Keratinocyte (primary cell): ENCODE measurements at regions not wholly inside any gene's neighbourhood (a gene's known extent, or its start where the extent isn't known, plus 50 kb on each side); places are given as distances from the start of the nearest gene placed in this dataset.

Experiments used
- DNase-seq: peaks from one replicate; pipeline ENCODE4 v3.0.0-alpha.2; 2011; ENCODE audit warnings: low read depth, missing footprints, low spot score
- FAIRE-seq: peaks from 2 replicates; lab custom pipeline; 2011; peaks lifted over from hg19 to GRCh38; lab: Jason Lieb, UNC
- H2AFZ ChIP-seq: 2 replicates; pipeline ENCODE4 v1.6.0; 2012; ENCODE audit warnings: low read length, control low read depth, inconsistent platforms; ENCODE audit not compliant: control insufficient read depth
- H3K27ac ChIP-seq: 2 replicates; pipeline ENCODE4 v1.5.1; 2011; ENCODE audit warnings: low read length; ENCODE audit not compliant: control insufficient read depth, insufficient read depth
- H3K27me3 ChIP-seq: 3 replicates; pipeline ENCODE4 v1.6.0; 2011; ENCODE audit warnings: low read length; ENCODE audit not compliant: control insufficient read depth, insufficient read depth; ENCODE audit errors: extremely low read depth
- H3K36me3 ChIP-seq, 2 experiments: 2 replicates in 1 of 2; 3 replicates in 1 of 2; pipeline ENCODE4 v1.5.1; 2011; ENCODE audit warnings: low read length in 2 of 2, mild to moderate bottlenecking in 1 of 2; ENCODE audit not compliant: control insufficient read depth in 2 of 2, insufficient read depth in 2 of 2; ENCODE audit errors: extremely low read depth in 1 of 2
- H3K4me1 ChIP-seq: 3 replicates; pipeline ENCODE4 v1.5.1; 2011; ENCODE audit warnings: low read length; ENCODE audit not compliant: control insufficient read depth, insufficient read depth; ENCODE audit errors: extremely low read depth
- H3K4me2 ChIP-seq: 3 replicates; pipeline ENCODE4 v1.6.0; 2011; ENCODE audit warnings: low read depth, low read length; ENCODE audit not compliant: control insufficient read depth, insufficient read depth; ENCODE audit errors: extremely low read depth
- H3K4me3 ChIP-seq, 3 experiments: fragments of 200-600 bp in 1 of 3; sonication (generic) in 1 of 3; 2 replicates in 2 of 3; 3 replicates in 1 of 3; pipeline ENCODE4 v1.5.1; 2011 to 2016; ENCODE audit warnings: low read length in 3 of 3, mild to moderate bottlenecking in 3 of 3, control low read depth in 2 of 3, inconsistent platforms in 1 of 3, low read depth in 1 of 3, mixed read lengths in 1 of 3, mixed run types in 1 of 3, moderate library complexity in 1 of 3; ENCODE audit not compliant: control insufficient read depth in 2 of 3, insufficient read depth in 2 of 3; ENCODE audit errors: extremely low read depth in 1 of 3
- H3K79me2 ChIP-seq: 2 replicates; pipeline ENCODE4 v1.6.0; 2012; ENCODE audit warnings: low read length; ENCODE audit not compliant: control insufficient read depth, insufficient read depth
- H3K9ac ChIP-seq: 3 replicates; pipeline ENCODE4 v1.6.0; 2011; ENCODE audit warnings: low read length; ENCODE audit not compliant: control insufficient read depth, insufficient read depth; ENCODE audit errors: extremely low read depth
- H3K9me1 ChIP-seq: 3 replicates; pipeline ENCODE4 v1.6.0; 2011; ENCODE audit warnings: low read length; ENCODE audit not compliant: control insufficient read depth, insufficient read depth; ENCODE audit errors: extremely low read depth
- H3K9me3 ChIP-seq: 2 replicates; pipeline ENCODE4 v1.5.1; 2012; ENCODE audit warnings: low read depth, low read length; ENCODE audit not compliant: control insufficient read depth
- H4K20me1 ChIP-seq: 3 replicates; pipeline ENCODE4 v1.6.0; 2011; ENCODE audit warnings: low read length; ENCODE audit not compliant: control insufficient read depth, insufficient read depth; ENCODE audit errors: extremely low read depth
- CTCF ChIP-seq, 3 experiments: IDR thresholded peaks in 1 of 3; conservative IDR thresholded peaks in 1 of 3; optimal IDR thresholded peaks in 1 of 3; 2 replicates in 2 of 3; 3 replicates in 1 of 3; pipeline versions ENCODE3 to v1.5.1; 2011; ENCODE audit warnings: low read length in 3 of 3, mild to moderate bottlenecking in 3 of 3, moderate library complexity in 2 of 3, control low read depth in 1 of 3, inconsistent platforms in 1 of 3; ENCODE audit not compliant: insufficient read depth in 2 of 3; ENCODE audit errors: extremely low read depth in 1 of 3
- EZH2 ChIP-seq: IDR thresholded peaks from one replicate; pipeline ENCODE4 v1.6.1; 2012; ENCODE audit warnings: inconsistent platforms, mild to moderate bottlenecking, low read length, moderate library complexity
- dilution Hi-C: fragments of 300-500 bp; cut with MboI; formaldehyde crosslinking; loops from one replicate; pipeline ENCODE4 v1.7.0; 2020; ENCODE audit warnings: low sequenced_read_pairs; ENCODE audit not compliant: extremely low pct_ligation_motif_present

DNA sequence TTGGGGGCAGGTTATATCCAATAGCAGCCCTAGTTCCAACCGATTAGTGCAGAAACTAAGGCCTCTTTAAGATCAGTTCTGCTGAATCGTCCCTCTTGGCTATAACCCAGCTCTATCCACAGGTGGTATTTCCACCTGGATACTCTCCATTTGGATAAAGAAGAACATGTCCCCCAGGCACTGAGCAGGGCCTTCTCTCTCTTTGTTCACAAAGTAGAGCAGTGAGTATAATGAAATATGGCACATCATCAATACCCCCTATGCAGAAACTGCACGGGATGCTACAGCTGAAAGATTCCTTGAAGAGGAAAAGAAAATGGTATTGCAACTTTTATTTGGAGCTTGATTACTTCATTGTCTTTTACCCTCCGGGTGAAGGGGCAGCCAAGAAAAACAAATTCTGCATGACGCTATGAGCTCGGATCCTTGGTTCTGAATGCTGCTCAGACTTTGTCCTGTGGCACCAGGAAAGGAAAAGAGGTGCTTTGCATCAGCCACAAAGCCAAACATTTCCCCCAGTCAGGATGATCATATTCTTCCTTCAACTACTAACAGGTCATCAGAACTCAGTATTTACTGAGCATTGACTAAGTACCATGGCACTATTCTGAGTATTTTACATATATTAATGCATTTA lies 399.7 kb downstream of the NPIPA8 start:
- Histone ChIP-seq H3K27me3 (no peaks in the 10 kb centered on the region), H3K79me2 (no peaks in the 10 kb centered on the region), H3K4me2 (no peak overlapping the region), H2AFZ (no peak overlapping the region), H3K9ac (no peak overlapping the region), H4K20me1 (no peaks in the 10 kb centered on the region), H3K4me1 (no peaks in the 10 kb centered on the region), H3K4me3 (no peak overlapping the region), H3K36me3 (no peaks in the 10 kb centered on the region), H3K27ac (no peak overlapping the region), H3K9me3 (no peaks in the 10 kb centered on the region), H3K9me1 (no peaks in the 10 kb centered on the region)
- dilution Hi-C loops = no loop called here
- DNase-seq (no peak), FAIRE-seq (no peak)
- TF ChIP-seq CTCF (optimal IDR thresholded peaks at IDR 0.05 in 1 of 3, IDR thresholded peaks at IDR 0.05 in 1 of 3, conservative IDR thresholded peaks at IDR 0.05 in 1 of 3; ENCODE audit: extremely low read depth in 1 of 3, insufficient read depth in 2 of 3, low read length in 3 of 3) = no peak
- TF ChIP-seq EZH2 = no peak

DNA sequence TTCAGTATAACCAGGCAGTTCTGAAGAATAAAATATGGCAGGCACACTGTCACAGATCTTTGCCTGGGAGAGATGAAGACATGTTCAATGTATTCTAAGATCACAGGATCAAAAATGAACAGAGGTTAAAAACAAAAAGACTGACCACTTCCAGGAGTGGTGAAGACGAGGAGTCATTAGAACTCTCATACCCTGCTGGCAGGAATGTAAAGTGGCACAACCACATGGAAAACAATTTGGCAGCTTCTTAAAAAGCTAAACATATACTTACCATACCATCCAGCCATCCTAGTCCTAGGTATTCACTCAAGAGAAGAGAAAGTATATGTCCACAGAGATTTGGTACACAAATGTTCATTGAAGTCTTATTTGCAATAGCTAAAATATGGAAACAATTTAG lies 406.3 kb downstream of the NPIPA8 start:
- Histone ChIP-seq H3K27me3 (no peaks in the 10 kb centered on the region), H4K20me1 (no peaks in the 10 kb centered on the region), H3K4me3 (no peak overlapping the region), H3K9ac (no peak overlapping the region), H3K9me3 (no peaks in the 10 kb centered on the region), H3K79me2 (no peaks in the 10 kb centered on the region), H3K4me2 (no peak overlapping the region), H3K9me1 (no peaks in the 10 kb centered on the region), H3K4me1 (no peaks in the 10 kb centered on the region), H3K27ac (no peak overlapping the region), H2AFZ (no peak overlapping the region), H3K36me3 (no peaks in the 10 kb centered on the region)
- FAIRE-seq = no peak
- dilution Hi-C loops = no loop called here
- TF ChIP-seq EZH2 = no peak
- TF ChIP-seq CTCF (optimal IDR thresholded peaks at IDR 0.05 in 1 of 3, IDR thresholded peaks at IDR 0.05 in 1 of 3, conservative IDR thresholded peaks at IDR 0.05 in 1 of 3; ENCODE audit: extremely low read depth in 1 of 3, insufficient read depth in 2 of 3, low read length in 3 of 3) = peak in 1 of 3 experiments; percentile 24
- DNase-seq = no peak
